ENCODE measurements at regions not wholly inside any gene's neighbourhood (a gene's known extent, or its start where the extent isn't known, plus 50 kb on each side); places are given as distances from the start of the nearest gene placed in this dataset.
"Not testable (repeated sequence)": the region's sequence is repeated elsewhere in the genome, so short reads cannot be mapped to it uniquely, and the experiment has no call there.

GRCh38 chr4:81676537-81676936 lies 204.8 kb upstream of the RASGEF1B start:
- H3K4me2 ChIP-seq: no peak overlapping the region
- no peaks in the 10 kb centered on the region for H3K9me3 ChIP-seq
- no peak for TF ChIP-seq Cebpa-rat (IDR thresholded peaks at IDR 0.05)
- no peak overlapping the region for H3K27ac ChIP-seq
- H3K4me3 ChIP-seq: no peak overlapping the region
- no peaks in the 10 kb centered on the region for H3K4me1 ChIP-seq
- H3K36me3 ChIP-seq: no peaks in the 10 kb centered on the region
- no peak overlapping the region for H3K9ac ChIP-seq
- no peaks in the 10 kb centered on the region for H4K20me1 ChIP-seq
- H3K27me3 ChIP-seq: no peaks in the 10 kb centered on the region

- no peak overlapping the region for H3K27ac ChIP-seq
- no peak for TF ChIP-seq Cebpa-rat (IDR thresholded peaks at IDR 0.05)
- H3K9me3 ChIP-seq: no peaks in the 10 kb centered on the region
- H4K20me1 ChIP-seq: no peaks in the 10 kb centered on the region
- H3K27me3 ChIP-seq: no peaks in the 10 kb centered on the region
- H3K4me3 ChIP-seq: no peak overlapping the region
- H3K4me2 ChIP-seq: no peak overlapping the region
- no peaks in the 10 kb centered on the region for H3K36me3 ChIP-seq
- H3K4me1 ChIP-seq: no peaks in the 10 kb centered on the region
- H3K9ac ChIP-seq: no peak overlapping the region
Measured at GRCh38 chr4:81675791-81676393, 204.2 kb upstream of the RASGEF1B start.

GRCh38 chr4:81673961-81674360 lies 202.3 kb upstream of the RASGEF1B start:
- Histone ChIP-seq H3K36me3 (no peaks in the 10 kb centered on the region), H3K9ac (no peak overlapping the region), H3K4me2 (no peak overlapping the region), H4K20me1 (no peaks in the 10 kb centered on the region), H3K27ac (no peak overlapping the region), H3K4me3 (no peak overlapping the region), H3K27me3 (no peaks in the 10 kb centered on the region), H3K9me3 (no peaks in the 10 kb centered on the region), H3K4me1 (no peaks in the 10 kb centered on the region)
- no peak for TF ChIP-seq Cebpa-rat (IDR thresholded peaks at IDR 0.05)

GRCh38 chr4:81668328-81668727 lies 196.6 kb upstream of the RASGEF1B start:
- not testable (repeated sequence) for H3K36me3 ChIP-seq, H3K4me2 ChIP-seq, H3K27ac ChIP-seq, H3K9me3 ChIP-seq, H3K4me3 ChIP-seq, H3K27me3 ChIP-seq, H3K9ac ChIP-seq, H4K20me1 ChIP-seq, H3K4me1 ChIP-seq

- H3K9ac ChIP-seq: no peak overlapping the region
- H3K4me1 ChIP-seq: no peaks in the 10 kb centered on the region
- no peak overlapping the region for H3K4me3 ChIP-seq
- no peak overlapping the region for H3K4me2 ChIP-seq
- H4K20me1 ChIP-seq: no peaks in the 10 kb centered on the region
- H3K9me3 ChIP-seq: no peaks in the 10 kb centered on the region
- no peak overlapping the region for H3K27ac ChIP-seq
- H3K36me3 ChIP-seq: no peaks in the 10 kb centered on the region
- TF ChIP-seq Cebpa-rat (IDR thresholded peaks at IDR 0.05): no peak
- no peaks in the 10 kb centered on the region for H3K27me3 ChIP-seq
Measured at GRCh38 chr4:81667539-81667938, 195.8 kb upstream of the RASGEF1B start.

GRCh38 chr4:81666491-81666890 lies 194.8 kb upstream of the RASGEF1B start:
- Histone ChIP-seq H3K27me3 (no peaks in the 10 kb centered on the region), H3K9me3 (no peaks in the 10 kb centered on the region), H3K4me2 (no peak overlapping the region), H3K4me3 (no peak overlapping the region), H3K4me1 (no peaks in the 10 kb centered on the region), H3K9ac (no peak overlapping the region), H3K36me3 (no peaks in the 10 kb centered on the region), H3K27ac (no peak overlapping the region), H4K20me1 (no peaks in the 10 kb centered on the region)
- TF ChIP-seq Cebpa-rat (IDR thresholded peaks at IDR 0.05): no peak

- Histone ChIP-seq H3K27me3 (no peaks in the 10 kb centered on the region), H3K4me2 (no peak overlapping the region), H3K4me1 (no peaks in the 10 kb centered on the region)
Measured at GRCh38 chr4:81665649-81666048, 193.9 kb upstream of the RASGEF1B start.

GRCh38 chr4:81665045-81665444 lies 193.3 kb upstream of the RASGEF1B start:
- no peaks in the 10 kb centered on the region for H4K20me1 ChIP-seq
- no peaks in the 10 kb centered on the region for H3K36me3 ChIP-seq
- no peaks in the 10 kb centered on the region for H3K27me3 ChIP-seq
- H3K27ac ChIP-seq: no peak overlapping the region
- no peaks in the 10 kb centered on the region for H3K9me3 ChIP-seq
- H3K4me3 ChIP-seq: no peak overlapping the region
- no peak for TF ChIP-seq Cebpa-rat (IDR thresholded peaks at IDR 0.05)
- H3K4me2 ChIP-seq: no peak overlapping the region
- H3K9ac ChIP-seq: no peak overlapping the region
- no peaks in the 10 kb centered on the region for H3K4me1 ChIP-seq

More at GRCh38 chr4:81665649-81666048, 193.9 kb upstream of the RASGEF1B start:
- no peaks in the 10 kb centered on the region for H3K36me3 ChIP-seq
- no peak overlapping the region for H3K9ac ChIP-seq
- no peak for TF ChIP-seq Cebpa-rat (IDR thresholded peaks at IDR 0.05)
- no peak overlapping the region for H3K4me3 ChIP-seq
- no peak overlapping the region for H3K27ac ChIP-seq
- H3K9me3 ChIP-seq: no peaks in the 10 kb centered on the region
- H4K20me1 ChIP-seq: no peaks in the 10 kb centered on the region

GRCh38 chr4:81664079-81664478 lies 192.4 kb upstream of the RASGEF1B start:
- no peaks in the 10 kb centered on the region for H3K27me3 ChIP-seq
- no peaks in the 10 kb centered on the region for H3K36me3 ChIP-seq
- no peaks in the 10 kb centered on the region for H4K20me1 ChIP-seq
- H3K4me1 ChIP-seq: no peaks in the 10 kb centered on the region
- H3K9ac ChIP-seq: no peak overlapping the region
- TF ChIP-seq Cebpa-rat (IDR thresholded peaks at IDR 0.05): no peak
- H3K9me3 ChIP-seq: no peaks in the 10 kb centered on the region
- H3K4me2 ChIP-seq: no peak overlapping the region
- no peak overlapping the region for H3K27ac ChIP-seq
- H3K4me3 ChIP-seq: no peak overlapping the region

GRCh38 chr4:81663368-81663767 lies 191.7 kb upstream of the RASGEF1B start:
- Histone ChIP-seq H3K36me3 (no peaks in the 10 kb centered on the region), H3K4me3 (no peak overlapping the region), H3K4me2 (no peak overlapping the region), H3K9me3 (no peaks in the 10 kb centered on the region), H3K4me1 (no peaks in the 10 kb centered on the region), H4K20me1 (no peaks in the 10 kb centered on the region), H3K9ac (no peak overlapping the region), H3K27me3 (no peaks in the 10 kb centered on the region), H3K27ac (no peak overlapping the region)
- no peak for TF ChIP-seq Cebpa-rat (IDR thresholded peaks at IDR 0.05)

GRCh38 chr4:81659051-81659450 lies 187.3 kb upstream of the RASGEF1B start:
- H3K4me2 ChIP-seq: no peak overlapping the region
- H4K20me1 ChIP-seq: no peaks in the 10 kb centered on the region
- H3K27me3 ChIP-seq: no peaks in the 10 kb centered on the region
- no peaks in the 10 kb centered on the region for H3K36me3 ChIP-seq
- no peak overlapping the region for H3K9ac ChIP-seq
- no peak overlapping the region for H3K4me3 ChIP-seq
- H3K27ac ChIP-seq: no peak overlapping the region
- no peak for TF ChIP-seq Cebpa-rat (IDR thresholded peaks at IDR 0.05)
- H3K4me1 ChIP-seq: no peaks in the 10 kb centered on the region
- H3K9me3 ChIP-seq: peaks cover 22% of the 10 kb centered on the region

Data from BLaER1 (cell line).